B cell (primary cell): ENCODE measurements at regions not wholly inside any gene's neighbourhood (a gene's known extent, or its start where the extent isn't known, plus 50 kb on each side); places are given as distances from the start of the nearest gene placed in this dataset.

Experiments used
- ATAC-seq: fragments of 200-7000 bp; cut with Tn5 transposase; one replicate; pipeline ENCODE4 v1.10.0; 2021; ENCODE audit warnings: low read depth, mild to moderate bottlenecking, moderate number of reproducible peaks, moderate library complexity
- CTCF ChIA-PET: fragments of 350-600 bp; sonication (Branson Sonifier 250); formaldehyde crosslinking; loops from one replicate; lab custom pipeline; 2021; ENCODE audit warnings: antibody characterized with exemption, inconsistent platforms; lab: Charles Lee
- POLR2A ChIA-PET: fragments of 350-600 bp; sonication (Branson Sonifier 250); formaldehyde crosslinking; loops from one replicate; lab custom pipeline; 2021; ENCODE audit warnings: antibody characterized with exemption; lab: Charles Lee
- DNase-seq: peaks from one replicate; pipeline ENCODE4 v3.0.0; 2013
- H2AFZ ChIP-seq: 2 replicates; pipeline ENCODE4 v1.6.1; 2012; ENCODE audit warnings: mild to moderate bottlenecking, low read depth, low read length; ENCODE audit not compliant: insufficient read depth, poor library complexity, severe bottlenecking
- H3K27ac ChIP-seq, 2 donors: 1 replicate in 1 of 2; 2 replicates in 1 of 2; pipeline ENCODE4 v1.5.1; 2012 to 2013; ENCODE audit warnings: low read length in 2 of 2, mild to moderate bottlenecking in 2 of 2, moderate library complexity in 1 of 2
- H3K27me3 ChIP-seq, 4 experiments: fragments of 200-600 bp in 1 of 4; sonication (generic) in 1 of 4; replicated peaks in 1 of 4; 1 replicate in 2 of 4; 2 replicates in 2 of 4; pipeline versions ENCODE4 v1.6.1 to v1.7.0; 2013 to 2016; ENCODE audit warnings: low read length in 3 of 4, mild to moderate bottlenecking in 2 of 4, mixed read lengths in 1 of 4, moderate library complexity in 1 of 4; ENCODE audit not compliant: insufficient read depth in 4 of 4, control insufficient read depth in 3 of 4; ENCODE audit errors: control extremely low read depth in 1 of 4
- H3K36me3 ChIP-seq, 2 experiments: replicated peaks in 1 of 2; 1 replicate in 1 of 2; 2 replicates in 1 of 2; pipeline versions ENCODE4 v1.6.1 to v1.7.1; 2013; ENCODE audit warnings: low read length in 1 of 2; ENCODE audit not compliant: insufficient read depth in 2 of 2, control insufficient read depth in 1 of 2; ENCODE audit errors: control extremely low read depth in 1 of 2, extremely low read depth in 1 of 2
- H3K4me1 ChIP-seq, 2 donors: fragments of 200-600 bp in 1 of 2; sonication (generic) in 1 of 2; 1 replicate in 1 of 2; 2 replicates in 1 of 2; pipeline versions ENCODE4 v1.5.1 to v1.6.1; 2013 to 2017; ENCODE audit warnings: low read length in 2 of 2; ENCODE audit not compliant: control insufficient read depth in 2 of 2, insufficient read depth in 2 of 2
- H3K4me2 ChIP-seq: replicated peaks from 2 replicates; pipeline ENCODE3; 2012; ENCODE audit warnings: mild to moderate bottlenecking, low read depth, low read length; ENCODE audit not compliant: poor library complexity, severe bottlenecking
- H3K4me3 ChIP-seq, 5 experiments: fragments of 200-600 bp in 1 of 5; sonication (generic) in 1 of 5; 1 replicate in 3 of 5; 2 replicates in 2 of 5; pipeline versions ENCODE4 v1.5.1 to v1.7.0; 2011 to 2016; ENCODE audit warnings: low read length in 4 of 5, mild to moderate bottlenecking in 4 of 5, low read depth in 2 of 5, control low read depth in 1 of 5, moderate library complexity in 1 of 5; ENCODE audit not compliant: insufficient read depth in 1 of 5; ENCODE audit errors: control extremely low read depth in 1 of 5, extremely low read depth in 1 of 5
- H3K79me2 ChIP-seq: fragments of 200-600 bp; sonication (generic); one replicate; pipeline ENCODE4 v1.6.0; 2016; ENCODE audit warnings: low read length; ENCODE audit not compliant: control insufficient read depth, insufficient read depth
- H3K9ac ChIP-seq: fragments of 200-600 bp; sonication (generic); 2 replicates; pipeline ENCODE4 v1.6.1; 2017; ENCODE audit warnings: mild to moderate bottlenecking, low read length, moderate library complexity
- H3K9me3 ChIP-seq, 3 donors: one replicate each; pipeline versions ENCODE4 v1.6.1 to v1.7.1; 2013; ENCODE audit warnings: low read length in 2 of 3; ENCODE audit not compliant: control insufficient read depth in 2 of 3, insufficient read depth in 1 of 3; ENCODE audit errors: control extremely low read depth in 1 of 3
- H4K20me1 ChIP-seq: 2 replicates; pipeline ENCODE4 v1.6.0; 2012; ENCODE audit warnings: mild to moderate bottlenecking, low read length; ENCODE audit not compliant: insufficient read depth, control insufficient read depth, poor library complexity, severe bottlenecking
- H3K27ac Mint-ChIP-seq: one replicate; pipeline ENCODE4 v1.8.0; 2021; ENCODE audit warnings: mixed read lengths
- H3K27me3 Mint-ChIP-seq: one replicate; pipeline ENCODE4 v1.8.0; 2021; ENCODE audit warnings: mixed read lengths
- H3K4me1 Mint-ChIP-seq: one replicate; pipeline ENCODE4 v1.8.0; 2021; ENCODE audit warnings: mixed read lengths
- H3K4me3 Mint-ChIP-seq: one replicate; pipeline ENCODE4 v1.8.0; 2021; ENCODE audit warnings: mixed read lengths
- H3K9me3 Mint-ChIP-seq: one replicate; pipeline ENCODE4 v1.8.0; 2022; ENCODE audit warnings: mixed read lengths; ENCODE audit not compliant: insufficient read depth
- EZH2 ChIP-seq: IDR thresholded peaks from 2 replicates; pipeline ENCODE4 v1.6.1; 2012; ENCODE audit warnings: borderline replicate concordance, low read depth, mild to moderate bottlenecking, moderate library complexity, low read length; ENCODE audit not compliant: insufficient read depth, poor library complexity, severe bottlenecking
- WGBS: methylation state at CpG from one replicate; pipeline ENCODE4 v1.1.5; 2013; ENCODE audit warnings: missing lambda C conversion rate; ENCODE audit not compliant: insufficient coverage; 5-methylcytosine and 5-hydroxymethylcytosine counted together
- intact Hi-C: fragments of 100-400 bp; cut with micrococcal nuclease; formaldehyde crosslinking; loops from one replicate; pipeline ENCODE4 v1.10.0; 2022
- TF ChIP-seq, protein P1 (sequence below): fragments of 200-600 bp; IDR thresholded peaks from one replicate; pipeline ENCODE4 v1.8.0; 2022; ENCODE audit warnings: antibody characterized with exemption, mild to moderate bottlenecking

DNA sequence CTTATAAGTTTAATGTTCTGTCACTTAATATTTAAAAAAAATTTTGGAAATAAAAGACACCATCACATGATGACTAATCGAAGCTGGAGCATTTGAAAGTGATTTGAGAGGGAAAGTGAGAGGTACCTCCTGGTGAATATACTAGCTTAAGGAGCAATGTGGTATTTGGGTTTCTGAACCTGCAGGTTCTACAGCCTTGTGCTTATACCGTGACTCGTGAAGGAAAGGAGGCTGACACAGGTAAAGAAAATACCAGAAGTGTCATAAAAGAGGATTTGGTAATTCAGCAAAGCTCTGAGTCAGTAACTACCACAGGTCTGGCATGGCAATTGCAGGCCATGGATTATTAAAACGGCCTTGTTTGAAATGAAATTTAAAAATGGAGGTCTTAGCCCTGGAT, 151.0 kb downstream of the SLC38A4 start:
- H3K4me3 ChIP-seq = no peak overlapping the region
- intact Hi-C loops = no loop called here
- no peaks in the 10 kb centered on the region for H3K9me3 ChIP-seq
- TF ChIP-seq, protein P1, sequence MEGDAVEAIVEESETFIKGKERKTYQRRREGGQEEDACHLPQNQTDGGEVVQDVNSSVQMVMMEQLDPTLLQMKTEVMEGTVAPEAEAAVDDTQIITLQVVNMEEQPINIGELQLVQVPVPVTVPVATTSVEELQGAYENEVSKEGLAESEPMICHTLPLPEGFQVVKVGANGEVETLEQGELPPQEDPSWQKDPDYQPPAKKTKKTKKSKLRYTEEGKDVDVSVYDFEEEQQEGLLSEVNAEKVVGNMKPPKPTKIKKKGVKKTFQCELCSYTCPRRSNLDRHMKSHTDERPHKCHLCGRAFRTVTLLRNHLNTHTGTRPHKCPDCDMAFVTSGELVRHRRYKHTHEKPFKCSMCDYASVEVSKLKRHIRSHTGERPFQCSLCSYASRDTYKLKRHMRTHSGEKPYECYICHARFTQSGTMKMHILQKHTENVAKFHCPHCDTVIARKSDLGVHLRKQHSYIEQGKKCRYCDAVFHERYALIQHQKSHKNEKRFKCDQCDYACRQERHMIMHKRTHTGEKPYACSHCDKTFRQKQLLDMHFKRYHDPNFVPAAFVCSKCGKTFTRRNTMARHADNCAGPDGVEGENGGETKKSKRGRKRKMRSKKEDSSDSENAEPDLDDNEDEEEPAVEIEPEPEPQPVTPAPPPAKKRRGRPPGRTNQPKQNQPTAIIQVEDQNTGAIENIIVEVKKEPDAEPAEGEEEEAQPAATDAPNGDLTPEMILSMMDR = no peak
- no peak for TF ChIP-seq EZH2
- H3K27me3 ChIP-seq = no peaks in the 10 kb centered on the region
- ATAC-seq (no peak), DNase-seq (no peak)
- no peak overlapping the region for H2AFZ ChIP-seq
- WGBS = 100% methylated on average over 2 of the region's 4 CpGs
- no peaks in the 10 kb centered on the region for H3K36me3 ChIP-seq
- no peaks in the 10 kb centered on the region for H3K4me1 ChIP-seq
- no peaks in the 10 kb centered on the region for H3K4me1 Mint-ChIP-seq
- H3K27me3 Mint-ChIP-seq = peaks cover 3% of the 10 kb centered on the region
- ChIA-PET POLR2A (no interaction called here), CTCF (interaction anchor here (0.8 to 2.4 kb wide), 9 partner anchors 10 to 604 kb away, joined by 3 to 14 read pairs (median 4); no protein-coding TSS in a partner anchor)
- H3K4me2 ChIP-seq = no peak overlapping the region
- H3K79me2 ChIP-seq = no peaks in the 10 kb centered on the region
- H3K27ac Mint-ChIP-seq = no peak overlapping the region
- H3K9ac ChIP-seq = no peak overlapping the region
- no peak overlapping the region for H3K27ac ChIP-seq
- H3K9me3 Mint-ChIP-seq = no peaks in the 10 kb centered on the region
- no peak overlapping the region for H3K4me3 Mint-ChIP-seq
- no peaks in the 10 kb centered on the region for H4K20me1 ChIP-seq

DNA sequence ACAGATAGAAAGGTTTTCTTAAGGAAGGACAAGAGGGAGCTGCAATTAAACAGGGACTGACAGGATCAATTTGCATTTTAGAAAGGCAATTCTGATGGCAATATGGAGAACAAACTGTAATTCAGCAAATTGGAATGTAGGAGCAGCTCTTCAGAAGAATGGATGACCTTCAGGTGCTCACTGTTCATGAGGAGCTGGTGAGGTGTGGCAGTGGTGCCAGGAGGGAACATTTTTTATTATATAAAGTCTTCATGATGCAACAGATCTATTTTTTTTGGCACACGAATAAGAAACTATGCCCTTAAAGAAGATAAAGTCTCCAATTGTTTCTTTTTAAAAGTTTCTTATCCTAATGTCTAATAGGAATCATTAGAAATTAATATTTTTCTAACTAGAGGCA, 151.7 kb downstream of the SLC38A4 start:
- Histone ChIP-seq H3K27ac (no peak overlapping the region), H3K36me3 (no peaks in the 10 kb centered on the region), H3K4me1 (no peaks in the 10 kb centered on the region), H3K9me3 (no peaks in the 10 kb centered on the region), H4K20me1 (no peaks in the 10 kb centered on the region), H3K9ac (no peak overlapping the region), H2AFZ (no peak overlapping the region), H3K4me3 (no peak overlapping the region), H3K27me3 (no peaks in the 10 kb centered on the region), H3K79me2 (no peaks in the 10 kb centered on the region), H3K4me2 (no peak overlapping the region)
- Mint-ChIP-seq H3K9me3 (no peaks in the 10 kb centered on the region), H3K27ac (no peak overlapping the region), H3K27me3 (peaks cover 3% of the 10 kb centered on the region), H3K4me3 (no peak overlapping the region), H3K4me1 (no peaks in the 10 kb centered on the region)
- TF ChIP-seq, protein P1 = no peak
- DNase-seq = no peak
- CTCF ChIA-PET = interaction anchor here (0.8 to 2.4 kb wide), 11 partner anchors 10 to 733 kb away, joined by 3 to 14 read pairs (median 3); no protein-coding TSS in a partner anchor
- no peak for ATAC-seq
- intact Hi-C loops = no loop called here
- POLR2A ChIA-PET = no interaction called here
- WGBS = no CpG with 5 or more reads among the region's 1 CpG
